HCT116 (cell line): ENCODE measurements at regions not wholly inside any gene's neighbourhood (a gene's known extent, or its start where the extent isn't known, plus 50 kb on each side); places are given as distances from the start of the nearest gene placed in this dataset.

Experiments used
- ATAC-seq: fragments of 200-7000 bp; cut with Tn5 transposase; 2 replicates; pipeline ENCODE4 v1.9.1; 2020; ENCODE audit warnings: mild to moderate bottlenecking, moderate library complexity
- BruUV-seq: library from RNA; stranded (reverse); fragments of 400-500 nt; replicated peaks from 2 replicates; lab custom pipeline; 2021; lab: Mats Ljungman, UMichigan
- CTCF ChIA-PET: fragments of 300-600 bp; sonication (Branson Sonifier 250); formaldehyde crosslinking; loops from one replicate; lab custom pipeline; 2021; ENCODE audit warnings: antibody characterized with exemption; lab: Charles Lee
- POLR2A ChIA-PET: fragments of 300-600, 350-600 bp; sonication (Branson Sonifier 250); formaldehyde crosslinking; loops from one replicate; lab custom pipeline; 2021; ENCODE audit warnings: antibody characterized with exemption; lab: Charles Lee
- RAD21 ChIA-PET, 2 experiments: fragments of 300-600 bp; sonication (Branson Sonifier 250); formaldehyde crosslinking; loops; one replicate each; lab custom pipeline; 2023; ENCODE audit warnings: low total read pairs in 2 of 2; ENCODE audit not compliant: uncharacterized antibody in 2 of 2, unreplicated experiment in 2 of 2, low non-redundant PET in 1 of 2; lab: Charles Lee
- DNase-seq: peaks from one replicate; pipeline ENCODE4 v3.0.0-alpha.2; 2010; ENCODE audit warnings: low read depth, low spot score
- H2AFZ ChIP-seq: fragments of 200-600 bp; shearing (Covaris generic), sonication (generic); 2 replicates; pipeline ENCODE4 v1.6.1; 2017; ENCODE audit warnings: low read depth, mixed run types, mixed read lengths, antibody characterized with exemption, low read length; ENCODE audit not compliant: poor library complexity, severe bottlenecking
- H3K27ac ChIP-seq: 2 replicates; pipeline ENCODE4 v1.5.1; 2012; ENCODE audit warnings: low read depth, low read length
- H3K27me3 ChIP-seq: fragments of 200-600 bp; sonication (generic); 2 replicates; pipeline ENCODE4 v1.6.1; 2016; ENCODE audit warnings: mixed run types, low read length, mixed read lengths; ENCODE audit not compliant: insufficient read depth
- H3K36me3 ChIP-seq, 2 experiments: fragments of 200-500 bp in 1 of 2; fragments of 200-600 bp in 1 of 2; sonication (Bioruptor generic) in 1 of 2; sonication (generic) in 1 of 2; 2 replicates each; pipeline versions ENCODE4 v1.5.1 to v1.6.1; 2014 to 2016; ENCODE audit warnings: low read length in 2 of 2, inconsistent platforms in 1 of 2, mixed read lengths in 1 of 2, mixed run types in 1 of 2; ENCODE audit not compliant: insufficient read depth in 2 of 2, control insufficient read depth in 1 of 2
- H3K4me1 ChIP-seq, 2 experiments: fragments of 200-600 bp in 1 of 2; sonication (generic) in 1 of 2; 2 replicates each; pipeline versions ENCODE4 v1.5.1 to v1.6.1; 2012 to 2017; ENCODE audit warnings: low read length in 2 of 2, inconsistent platforms in 1 of 2, mild to moderate bottlenecking in 1 of 2, mixed read lengths in 1 of 2, mixed run types in 1 of 2, moderate library complexity in 1 of 2; ENCODE audit not compliant: insufficient read depth in 2 of 2, control insufficient read depth in 1 of 2
- H3K4me2 ChIP-seq: fragments of 200-600 bp; sonication (generic); 2 replicates; pipeline ENCODE4 v1.6.1; 2017; ENCODE audit warnings: mixed run types, low read length, mixed read lengths
- H3K4me3 ChIP-seq, 2 experiments: fragments of 200-600 bp in 1 of 2; sonication (generic) in 1 of 2; replicated peaks in 1 of 2; 2 replicates each; pipeline ENCODE4 v1.5.1; 2011 to 2016; ENCODE audit warnings: low read length in 2 of 2, control low read depth in 1 of 2, low read depth in 1 of 2, mild to moderate bottlenecking in 1 of 2, mixed read lengths in 1 of 2, mixed run types in 1 of 2
- H3K79me2 ChIP-seq: fragments of 200-600 bp; sonication (generic); 2 replicates; pipeline ENCODE4 v1.6.1; 2017; ENCODE audit warnings: mild to moderate bottlenecking, mixed run types, low read length, moderate library complexity, mixed read lengths; ENCODE audit not compliant: insufficient read depth
- H3K9ac ChIP-seq: fragments of 200-600 bp; sonication (generic); 2 replicates; pipeline ENCODE4 v1.6.1; 2016; ENCODE audit warnings: low read length, mixed read lengths
- H3K9me2 ChIP-seq: fragments of 200-600 bp; sonication (generic), shearing (Covaris generic); 2 replicates; pipeline ENCODE4 v1.6.1; 2017; ENCODE audit warnings: mixed run types, mild to moderate bottlenecking, moderate library complexity; ENCODE audit not compliant: insufficient read depth
- H3K9me3 ChIP-seq, 2 experiments: fragments of 200-500 bp in 1 of 2; fragments of 200-600 bp in 1 of 2; sonication (Bioruptor generic) in 1 of 2; sonication (generic) in 1 of 2; 2 replicates each; pipeline ENCODE4 v1.6.1; 2014 to 2017; ENCODE audit warnings: low read length in 2 of 2, mixed read lengths in 2 of 2, inconsistent platforms in 1 of 2, low read depth in 1 of 2, mild to moderate bottlenecking in 1 of 2, mixed run types in 1 of 2, moderate library complexity in 1 of 2; ENCODE audit not compliant: control insufficient read depth in 1 of 2, insufficient read depth in 1 of 2
- H4K20me1 ChIP-seq: fragments of 200-600 bp; sonication (generic), shearing (Covaris generic); 2 replicates; pipeline ENCODE4 v1.6.1; 2017; ENCODE audit warnings: mixed run types, mild to moderate bottlenecking, moderate library complexity; ENCODE audit not compliant: insufficient read depth
- CEBPB ChIP-seq: IDR thresholded peaks from 2 replicates; pipeline ENCODE4 v1.6.1; 2012; ENCODE audit warnings: low read depth
- CTCF ChIP-seq, 3 experiments: fragments of 200-600 bp in 1 of 3; sonication (generic) in 1 of 3; IDR thresholded peaks in 2 of 3; conservative IDR thresholded peaks in 1 of 3; 2 replicates each; pipeline ENCODE4 v1.5.1; 2012 to 2017; ENCODE audit warnings: low read depth in 2 of 3, low read length in 2 of 3, antibody characterized with exemption in 1 of 3, borderline replicate concordance in 1 of 3, control low read depth in 1 of 3, mild to moderate bottlenecking in 1 of 3, mixed read lengths in 1 of 3, mixed run types in 1 of 3, moderate library complexity in 1 of 3; ENCODE audit not compliant: insufficient read depth in 1 of 3
- EGR1 ChIP-seq: IDR thresholded peaks from 2 replicates; pipeline ENCODE4 v1.6.1; 2012; ENCODE audit warnings: low read depth
- ELF1 ChIP-seq: IDR thresholded peaks from 2 replicates; pipeline ENCODE4 v1.6.1; 2012; ENCODE audit warnings: low read depth, borderline replicate concordance
- EZH2 ChIP-seq: fragments of 200-600 bp; sonication (generic); IDR thresholded peaks from 2 replicates; pipeline ENCODE4 v1.6.1; 2017; ENCODE audit warnings: antibody characterized with exemption, mixed run types
- EZH2phosphoT487 ChIP-seq: fragments of 200-600 bp; IDR thresholded peaks from 2 replicates; pipeline ENCODE4 v1.6.1; 2018; ENCODE audit warnings: antibody characterized with exemption, borderline replicate concordance
- FOSL1 ChIP-seq: IDR thresholded peaks from 2 replicates; pipeline ENCODE4 v1.6.1; 2012; ENCODE audit warnings: low read depth
- JUND ChIP-seq: IDR thresholded peaks from 2 replicates; pipeline ENCODE4 v1.6.1; 2012
- POLR2A ChIP-seq: IDR thresholded peaks from 2 replicates; pipeline ENCODE4 v1.7.0; 2011; ENCODE audit warnings: borderline replicate concordance; ENCODE audit not compliant: insufficient read depth, insufficient read length; ENCODE audit errors: extremely low read depth
- POLR2AphosphoS5 ChIP-seq: IDR thresholded peaks from 2 replicates; pipeline ENCODE4 v1.6.1; 2011; ENCODE audit warnings: mild to moderate bottlenecking, low read depth, low read length, moderate library complexity
- RAD21 ChIP-seq: IDR thresholded peaks from 2 replicates; pipeline ENCODE4 v1.6.1; 2012; ENCODE audit warnings: low read depth, mild to moderate bottlenecking
- REST ChIP-seq: IDR thresholded peaks from 2 replicates; pipeline ENCODE4 v1.6.1; 2012; ENCODE audit warnings: low read depth
- SRF ChIP-seq: IDR thresholded peaks from 2 replicates; pipeline ENCODE4 v1.6.1; 2012; ENCODE audit warnings: low read depth
- TCF7L2 ChIP-seq: IDR thresholded peaks from 2 replicates; pipeline ENCODE4 v1.7.0; 2011; ENCODE audit warnings: borderline replicate concordance, inconsistent platforms; ENCODE audit not compliant: insufficient read depth, insufficient read length; ENCODE audit errors: extremely low read depth
- YY1 ChIP-seq: IDR thresholded peaks from 2 replicates; pipeline ENCODE4 v1.6.1; 2011; ENCODE audit warnings: low read length, low read depth, moderate library complexity, mild to moderate bottlenecking; ENCODE audit not compliant: insufficient replicate concordance; ENCODE audit errors: extremely low read depth
- ZFX ChIP-seq: fragments of 450-650 bp; IDR thresholded peaks from 2 replicates; pipeline ENCODE4 v1.6.1; 2017
- ZNF274 ChIP-seq: fragments of 200-500 bp; sonication (Bioruptor generic); IDR thresholded peaks from 2 replicates; pipeline ENCODE4 v1.6.1; 2014; ENCODE audit warnings: mild to moderate bottlenecking, low read depth, low read length, inconsistent platforms
- intact Hi-C: fragments of 100-400 bp; cut with micrococcal nuclease; formaldehyde crosslinking; loops from 2 replicates; pipeline ENCODE4 v1.10.0; 2022
- TF ChIP-seq, protein P1 (sequence below): IDR thresholded peaks from 2 replicates; pipeline ENCODE4 v1.6.1; 2012

- TF ChIP-seq SRF (no peak), ZNF274 (no peak), REST (no peak), POLR2A (no peak), JUND (no peak), ZFX (no peak), TCF7L2 (no peak), ELF1 (no peak), YY1 (no peak), EGR1 (no peak), RAD21 (no peak)
Observed at GRCh38 chr2:208648368-208648767, 241.8 kb downstream of the PTH2R start (continued).

DNA sequence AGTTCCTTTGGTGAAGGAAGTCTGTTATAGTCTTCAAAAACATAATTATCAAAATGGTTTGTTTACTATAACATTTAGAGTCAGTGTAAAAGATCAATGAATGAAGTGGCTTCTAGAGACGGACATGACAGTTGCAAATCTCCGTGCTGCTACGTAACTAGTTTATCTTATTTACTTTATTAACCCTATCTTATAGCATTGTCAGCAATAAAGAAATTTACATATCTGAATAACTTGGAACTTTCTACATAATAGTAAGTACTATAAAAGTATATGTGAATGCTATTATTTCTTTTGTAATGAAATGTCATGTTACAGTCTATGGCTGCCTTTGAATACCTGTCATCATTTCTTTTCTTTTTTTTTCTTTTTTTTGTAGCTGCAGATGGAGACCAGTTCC is 246.8 kb downstream of the PTH2R start:
- Histone ChIP-seq H3K4me1 (no peaks in the 10 kb centered on the region), H3K27ac (no peak overlapping the region), H3K36me3 (no peaks in the 10 kb centered on the region), H3K9me3 (no peaks in the 10 kb centered on the region), H4K20me1 (no peaks in the 10 kb centered on the region), H3K4me2 (no peak overlapping the region), H3K27me3 (no peaks in the 10 kb centered on the region), H3K9ac (no peak overlapping the region), H3K9me2 (no peaks in the 10 kb centered on the region), H3K4me3 (no peak overlapping the region), H2AFZ (no peak overlapping the region), H3K79me2 (no peaks in the 10 kb centered on the region)
- POLR2A ChIA-PET: no interaction called here
- CTCF ChIA-PET: no interaction called here
- intact Hi-C loops: no loop called here
- DNase-seq (no peak), ATAC-seq (no peak)
- BruUV-seq: no TSS peak
- RAD21 ChIA-PET: no interaction called here
- TF ChIP-seq FOSL1 (no peak), CTCF (IDR thresholded peaks at IDR 0.05 in 2 of 3, conservative IDR thresholded peaks at IDR 0.05 in 1 of 3; ENCODE audit: borderline replicate concordance in 1 of 3, insufficient read depth in 1 of 3, low read depth in 2 of 3, low read length in 2 of 3) (no peak), EZH2 (no peak), POLR2AphosphoS5 (no peak), RAD21 (no peak), EZH2phosphoT487 (no peak), POLR2A (no peak), ZFX (no peak), CEBPB (no peak), REST (no peak)
- TF ChIP-seq, protein P1, sequence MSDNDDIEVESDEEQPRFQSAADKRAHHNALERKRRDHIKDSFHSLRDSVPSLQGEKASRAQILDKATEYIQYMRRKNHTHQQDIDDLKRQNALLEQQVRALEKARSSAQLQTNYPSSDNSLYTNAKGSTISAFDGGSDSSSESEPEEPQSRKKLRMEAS: no peak
